Activated CD8-positive, alpha-beta T cell treated with anti-CD3 and anti-CD28 coated beads, Interleukin-2, amount 10 ng/mL, durations not matched to agents 7 days and 5 days (primary cell): ENCODE measurements at regions not wholly inside any gene's neighbourhood (a gene's known extent, or its start where the extent isn't known, plus 50 kb on each side); places are given as distances from the start of the nearest gene placed in this dataset.

Experiments used
- ATAC-seq: fragments of 150-1000 bp; cut with Tn5 transposase; one replicate; pipeline ENCODE4 v1.10.0; 2021; ENCODE audit warnings: moderate library complexity
- CTCF ChIA-PET: fragments of 350-600 bp; sonication (Branson Sonifier 250); formaldehyde crosslinking; loops from one replicate; lab custom pipeline; 2021; ENCODE audit warnings: antibody characterized with exemption; lab: Charles Lee
- POLR2A ChIA-PET: fragments of 350-600 bp; sonication (Branson Sonifier 250); formaldehyde crosslinking; loops from one replicate; lab custom pipeline; 2021; ENCODE audit warnings: antibody characterized with exemption; lab: Charles Lee
- DNase-seq: peaks from one replicate; pipeline ENCODE4 v3.0.0-alpha.2; 2020
- H3K27ac Mint-ChIP-seq: one replicate; pipeline ENCODE4 v1.8.0; 2021; ENCODE audit warnings: mild to moderate bottlenecking, mixed read lengths
- H3K27me3 Mint-ChIP-seq: one replicate; pipeline ENCODE4 v1.8.0; 2021; ENCODE audit warnings: low read depth, mixed read lengths
- H3K36me3 Mint-ChIP-seq: one replicate; pipeline ENCODE4 v1.8.0; 2021; ENCODE audit warnings: low read depth, mixed read lengths
- H3K4me1 Mint-ChIP-seq: one replicate; pipeline ENCODE4 v1.8.0; 2021; ENCODE audit warnings: low read depth, mixed read lengths
- H3K4me3 Mint-ChIP-seq: one replicate; pipeline ENCODE4 v1.8.0; 2021; ENCODE audit warnings: mild to moderate bottlenecking, mixed read lengths
- H3K9me3 Mint-ChIP-seq: one replicate; pipeline ENCODE4 v1.8.0; 2022; ENCODE audit warnings: mixed read lengths; ENCODE audit not compliant: insufficient read depth

- peaks cover 3% of the 10 kb centered on the region for H3K27me3 Mint-ChIP-seq
- ChIA-PET CTCF (no interaction called here), POLR2A (no interaction called here)
- no peak for DNase-seq
- no peak for ATAC-seq
- no peak overlapping the region for H3K4me3 Mint-ChIP-seq
- H3K36me3 Mint-ChIP-seq, result no peaks in the 10 kb centered on the region
- no peaks in the 10 kb centered on the region for H3K4me1 Mint-ChIP-seq
- H3K9me3 Mint-ChIP-seq, result no peaks in the 10 kb centered on the region
- no peak overlapping the region for H3K27ac Mint-ChIP-seq
Observed at GRCh38 chr12:105736498-105736897, 402.3 kb downstream of the NUAK1 start.

GRCh38 chr12:105738051-105738450, 400.7 kb downstream of the NUAK1 start:
- CTCF ChIA-PET, result no interaction called here
- Mint-ChIP-seq H3K4me1 (no peaks in the 10 kb centered on the region), H3K27me3 (peaks cover 3% of the 10 kb centered on the region), H3K4me3 (no peak overlapping the region), H3K9me3 (no peaks in the 10 kb centered on the region), H3K27ac (no peak overlapping the region), H3K36me3 (no peaks in the 10 kb centered on the region)
- POLR2A ChIA-PET, result no interaction called here
- ATAC-seq, result no peak
- no peak for DNase-seq

GRCh38 chr12:105740369-105740768, 398.4 kb downstream of the NUAK1 start:
- H3K9me3 Mint-ChIP-seq, result no peaks in the 10 kb centered on the region
- ATAC-seq, result no peak
- POLR2A ChIA-PET, result no interaction called here
- CTCF ChIA-PET, result no interaction called here
- no peak overlapping the region for H3K4me3 Mint-ChIP-seq
- H3K4me1 Mint-ChIP-seq, result no peaks in the 10 kb centered on the region
- no peak overlapping the region for H3K27ac Mint-ChIP-seq
- no peaks in the 10 kb centered on the region for H3K36me3 Mint-ChIP-seq
- DNase-seq, result no peak
- H3K27me3 Mint-ChIP-seq, result peaks cover 3% of the 10 kb centered on the region

GRCh38 chr12:105740970-105741725, 397.6 kb downstream of the NUAK1 start:
- ATAC-seq (no peak), DNase-seq (no peak)
- H3K4me3 Mint-ChIP-seq, result no peak overlapping the region
- H3K36me3 Mint-ChIP-seq, result no peaks in the 10 kb centered on the region
- peaks cover 3% of the 10 kb centered on the region for H3K27me3 Mint-ChIP-seq
- H3K4me1 Mint-ChIP-seq, result no peaks in the 10 kb centered on the region
- no peak overlapping the region for H3K27ac Mint-ChIP-seq
- H3K9me3 Mint-ChIP-seq, result no peaks in the 10 kb centered on the region
- ChIA-PET POLR2A (no interaction called here), CTCF (no interaction called here)

- ChIA-PET POLR2A (no interaction called here), CTCF (no interaction called here)
- Mint-ChIP-seq H3K9me3 (no peaks in the 10 kb centered on the region), H3K4me1 (no peaks in the 10 kb centered on the region), H3K27ac (no peak overlapping the region), H3K4me3 (no peak overlapping the region), H3K27me3 (peaks cover 3% of the 10 kb centered on the region), H3K36me3 (no peaks in the 10 kb centered on the region)
- ATAC-seq, result no peak
- DNase-seq, result no peak
Observed at GRCh38 chr12:105741786-105742566, 396.8 kb downstream of the NUAK1 start.

- no peaks in the 10 kb centered on the region for H3K4me1 Mint-ChIP-seq
- no peak overlapping the region for H3K4me3 Mint-ChIP-seq
- ATAC-seq (no peak), DNase-seq (no peak)
- H3K36me3 Mint-ChIP-seq, result no peaks in the 10 kb centered on the region
- H3K27me3 Mint-ChIP-seq, result peaks cover 3% of the 10 kb centered on the region
- POLR2A ChIA-PET, result no interaction called here
- CTCF ChIA-PET, result no interaction called here
- H3K27ac Mint-ChIP-seq, result no peak overlapping the region
- H3K9me3 Mint-ChIP-seq, result no peaks in the 10 kb centered on the region
Observed at GRCh38 chr12:105742567-105742874, 396.2 kb downstream of the NUAK1 start.

- DNase-seq, result no peak
- Mint-ChIP-seq H3K27me3 (no peaks in the 10 kb centered on the region), H3K27ac (no peak overlapping the region), H3K4me3 (no peak overlapping the region), H3K4me1 (no peaks in the 10 kb centered on the region), H3K36me3 (no peaks in the 10 kb centered on the region), H3K9me3 (no peaks in the 10 kb centered on the region)
- ChIA-PET CTCF (no interaction called here), POLR2A (no interaction called here)
- no peak for ATAC-seq
Observed at GRCh38 chr12:105744371-105745058, 394.2 kb downstream of the NUAK1 start.

GRCh38 chr12:105745811-105746210, 392.9 kb downstream of the NUAK1 start:
- no peaks in the 10 kb centered on the region for H3K36me3 Mint-ChIP-seq
- ATAC-seq (no peak), DNase-seq (no peak)
- H3K27me3 Mint-ChIP-seq, result no peaks in the 10 kb centered on the region
- no peak overlapping the region for H3K4me3 Mint-ChIP-seq
- no peaks in the 10 kb centered on the region for H3K9me3 Mint-ChIP-seq
- POLR2A ChIA-PET, result no interaction called here
- H3K27ac Mint-ChIP-seq, result no peak overlapping the region
- CTCF ChIA-PET, result no interaction called here
- no peaks in the 10 kb centered on the region for H3K4me1 Mint-ChIP-seq

- H3K4me3 Mint-ChIP-seq, result no peak overlapping the region
- H3K36me3 Mint-ChIP-seq, result no peaks in the 10 kb centered on the region
- H3K4me1 Mint-ChIP-seq, result no peaks in the 10 kb centered on the region
- H3K9me3 Mint-ChIP-seq, result no peaks in the 10 kb centered on the region
- CTCF ChIA-PET, result no interaction called here
- POLR2A ChIA-PET, result no interaction called here
- ATAC-seq, result no peak
- DNase-seq, result no peak
- H3K27ac Mint-ChIP-seq, result no peak overlapping the region
- H3K27me3 Mint-ChIP-seq, result no peaks in the 10 kb centered on the region
Observed at GRCh38 chr12:105748806-105749600, 389.8 kb downstream of the NUAK1 start.

- H3K4me1 Mint-ChIP-seq, result no peaks in the 10 kb centered on the region
- POLR2A ChIA-PET, result no interaction called here
- H3K9me3 Mint-ChIP-seq, result no peaks in the 10 kb centered on the region
- no peaks in the 10 kb centered on the region for H3K27me3 Mint-ChIP-seq
- H3K36me3 Mint-ChIP-seq, result no peaks in the 10 kb centered on the region
- CTCF ChIA-PET, result no interaction called here
- H3K4me3 Mint-ChIP-seq, result no peak overlapping the region
- H3K27ac Mint-ChIP-seq, result no peak overlapping the region
- DNase-seq, result no peak
- no peak for ATAC-seq
Observed at GRCh38 chr12:105750096-105750495, 388.7 kb downstream of the NUAK1 start.

GRCh38 chr12:105754313-105754712, 384.4 kb downstream of the NUAK1 start:
- ATAC-seq (no peak), DNase-seq (no peak)
- no peaks in the 10 kb centered on the region for H3K4me1 Mint-ChIP-seq
- no peak overlapping the region for H3K4me3 Mint-ChIP-seq
- H3K9me3 Mint-ChIP-seq, result no peaks in the 10 kb centered on the region
- no peaks in the 10 kb centered on the region for H3K27me3 Mint-ChIP-seq
- ChIA-PET CTCF (no interaction called here), POLR2A (interaction anchor here (0.6 kb wide), 1 partner anchor 61 kb away, joined by 3 read pairs; no protein-coding TSS in a partner anchor)
- H3K36me3 Mint-ChIP-seq, result no peaks in the 10 kb centered on the region
- H3K27ac Mint-ChIP-seq, result no peak overlapping the region
